ENCODE measurements at regions not wholly inside any gene's neighbourhood (a gene's known extent, or its start where the extent isn't known, plus 50 kb on each side); places are given as distances from the start of the nearest gene placed in this dataset.
A peak's percentile ranks its signal among the peaks of the same experiment; 100 is the strongest.

DNA sequence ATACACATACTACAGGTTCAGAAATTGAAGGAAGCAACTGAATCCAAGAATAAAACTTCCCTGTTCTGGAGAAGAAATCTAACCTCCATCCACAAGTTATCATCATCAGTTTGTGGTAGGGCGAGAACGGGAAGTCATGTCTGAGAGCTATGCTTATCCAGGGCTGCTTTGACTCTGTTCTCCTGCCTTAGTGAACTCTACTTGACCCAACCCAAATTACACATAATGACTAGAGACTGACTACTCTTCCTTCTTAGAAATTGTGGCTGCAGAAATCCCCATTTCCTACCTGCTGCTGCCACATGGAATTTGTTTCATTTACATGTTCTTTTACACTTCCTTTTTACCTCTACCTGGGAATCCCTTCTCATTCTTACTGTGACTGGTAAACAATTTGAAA lies 1102.6 kb upstream of the PIK3C3 start (continued):
- TF ChIP-seq CEBPB (IDR thresholded peaks at IDR 0.05; ENCODE audit: borderline replicate concordance in 1 of 2, low read depth in 2 of 2, low read length in 2 of 2), result no peak
- TF ChIP-seq HDAC6 (IDR thresholded peaks at IDR 0.05; ENCODE audit: unreplicated experiment), result no peak
- TF ChIP-seq HDGF (IDR thresholded peaks at IDR 0.05), result no peak

DNA sequence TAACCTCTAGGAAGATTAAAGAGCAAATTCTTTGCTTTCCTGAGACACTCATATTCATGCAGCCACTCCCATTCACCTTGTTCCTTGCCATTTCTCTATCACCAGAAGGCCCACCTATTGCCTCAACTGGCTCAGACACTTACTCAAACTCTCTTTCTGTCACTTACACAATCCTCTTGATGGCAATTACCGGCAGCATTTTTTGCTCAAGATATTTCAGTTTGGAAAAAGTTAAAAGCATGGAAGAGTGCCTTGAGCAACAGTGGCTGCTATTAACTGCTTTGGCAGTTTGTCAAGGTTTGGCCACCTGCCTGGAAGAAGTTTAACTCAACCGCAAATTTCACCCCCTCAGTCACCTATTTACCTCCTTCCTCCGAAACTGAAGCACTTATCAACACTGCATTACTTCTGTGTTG lies 1104.0 kb upstream of the PIK3C3 start:
- Histone ChIP-seq H3K4me1 (ENCODE audit: control insufficient read depth, insufficient read depth, low read length) (no peaks in the 10 kb centered on the region), H3K9me3 (replicated peaks; ENCODE audit: control insufficient read depth, insufficient read depth, low read length) (no peaks in the 10 kb centered on the region), H3K27me3 (replicated peaks in 1 of 2; ENCODE audit: control insufficient read depth in 2 of 2, insufficient read depth in 2 of 2, low read length in 1 of 2) (no peaks in the 10 kb centered on the region), H2AFZ (ENCODE audit: control insufficient read depth, low read depth, low read length) (no peak overlapping the region), H3K4me2 (ENCODE audit: control insufficient read depth, insufficient read depth) (no peak overlapping the region), H3K9ac (ENCODE audit: control insufficient read depth, insufficient read depth, low read length) (no peak overlapping the region), H3K79me2 (ENCODE audit: control insufficient read depth, insufficient read depth, low read length) (no peaks in the 10 kb centered on the region), H3K36me3 (ENCODE audit: control insufficient read depth in 2 of 2, insufficient read depth in 2 of 2, low read length in 1 of 2) (no peaks in the 10 kb centered on the region), H4K20me1 (ENCODE audit: control insufficient read depth, insufficient read depth) (no peaks in the 10 kb centered on the region), H3K4me3 (no peak overlapping the region), H3K27ac (ENCODE audit: control insufficient read depth, insufficient read depth) (no peak overlapping the region)
- ChIA-PET SMC1A (ENCODE audit: uncharacterized antibody, unreplicated experiment) (interaction anchor here (1.7 kb wide), 1 partner anchor 13 kb away, joined by 4 read pairs; no protein-coding TSS in a partner anchor), POLR2A (no interaction called here), RAD21 (ENCODE audit: unreplicated experiment) (no interaction called here), CTCF (no interaction called here)
- FAIRE-seq, result no peak
- DNase-seq (ENCODE audit: low read depth, low spot score), result no peak
- in situ Hi-C loops (cut with MboI), result no loop called here
- intact Hi-C loops (cut with micrococcal nuclease; ENCODE audit: unreplicated experiment), result no loop called here
- TF ChIP-seq DPF2 (IDR thresholded peaks at IDR 0.05) (0 out of 2 replicates have a peak, but pooled peaks have one; percentile 49), NR2F1 (conservative IDR thresholded peaks at IDR 0.05) (0 out of 2 replicates have a peak, but pooled peaks have one; percentile 22), ZNF207 (IDR thresholded peaks at IDR 0.05; ENCODE audit: borderline replicate concordance) (no peak), MTA2 (IDR thresholded peaks at IDR 0.05; ENCODE audit: low read depth) (peak; percentile 44), KLF5 (IDR thresholded peaks at IDR 0.05; ENCODE audit: partially characterized antibody) (no peak)
- 44% methylated on average over 3 of the region's 3 CpGs for WGBS (ENCODE audit: insufficient coverage, insufficient replicate concordance, low lambda C conversion rate, missing lambda C conversion rate)
- ATAC-seq, result peak; percentile 73
- no TSS peak for BruUV-seq (replicated peaks)

DNA sequence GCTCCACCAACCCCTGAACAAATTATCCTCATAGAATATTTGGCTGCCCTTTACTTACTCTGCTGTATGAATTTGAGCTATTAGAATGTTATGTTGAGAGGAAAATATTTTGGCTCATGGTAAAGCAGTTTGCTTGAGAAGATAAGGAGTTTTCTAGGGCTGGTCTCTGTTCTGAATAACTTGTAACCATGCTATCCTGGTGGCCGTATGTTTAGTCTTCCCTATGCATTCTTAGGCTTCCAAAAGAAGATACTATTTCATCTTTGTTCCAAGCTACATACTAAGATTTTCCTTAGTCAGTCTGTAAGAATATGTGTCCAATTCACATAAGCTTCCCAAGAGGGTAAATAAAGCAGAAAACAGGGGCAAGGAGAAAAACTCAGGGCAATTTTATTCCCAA lies 1105.1 kb upstream of the PIK3C3 start:
- Histone ChIP-seq H3K4me3 (no peak overlapping the region), H3K9me3 (replicated peaks; ENCODE audit: control insufficient read depth, insufficient read depth, low read length) (no peaks in the 10 kb centered on the region), H3K9ac (ENCODE audit: control insufficient read depth, insufficient read depth, low read length) (no peak overlapping the region), H3K27ac (ENCODE audit: control insufficient read depth, insufficient read depth) (no peak overlapping the region), H3K4me1 (ENCODE audit: control insufficient read depth, insufficient read depth, low read length) (no peaks in the 10 kb centered on the region), H3K4me2 (ENCODE audit: control insufficient read depth, insufficient read depth) (no peak overlapping the region), H2AFZ (ENCODE audit: control insufficient read depth, low read depth, low read length) (no peak overlapping the region), H3K36me3 (ENCODE audit: control insufficient read depth in 2 of 2, insufficient read depth in 2 of 2, low read length in 1 of 2) (no peaks in the 10 kb centered on the region), H3K79me2 (ENCODE audit: control insufficient read depth, insufficient read depth, low read length) (no peaks in the 10 kb centered on the region), H4K20me1 (ENCODE audit: control insufficient read depth, insufficient read depth) (no peaks in the 10 kb centered on the region), H3K27me3 (replicated peaks in 1 of 2; ENCODE audit: control insufficient read depth in 2 of 2, insufficient read depth in 2 of 2, low read length in 1 of 2) (no peaks in the 10 kb centered on the region)
- DNase-seq (ENCODE audit: low read depth, low spot score) (no peak), ATAC-seq (no peak), FAIRE-seq (no peak)
- ChIA-PET SMC1A (ENCODE audit: uncharacterized antibody, unreplicated experiment) (interaction anchor here (0.8 to 1.7 kb wide), 3 partner anchors 12 to 179 kb away, joined by 3 to 4 read pairs (median 4); no protein-coding TSS in a partner anchor), RAD21 (ENCODE audit: unreplicated experiment) (no interaction called here), POLR2A (no interaction called here), CTCF (no interaction called here)
- WGBS (ENCODE audit: insufficient coverage, insufficient replicate concordance, low lambda C conversion rate, missing lambda C conversion rate), result 0% methylated on average over 1 of the region's 1 CpG
- intact Hi-C loops (cut with micrococcal nuclease; ENCODE audit: unreplicated experiment), result no loop called here
- no TSS peak for BruUV-seq (replicated peaks)
- in situ Hi-C loops (cut with MboI), result no loop called here
- TF ChIP-seq, protein P1, sequence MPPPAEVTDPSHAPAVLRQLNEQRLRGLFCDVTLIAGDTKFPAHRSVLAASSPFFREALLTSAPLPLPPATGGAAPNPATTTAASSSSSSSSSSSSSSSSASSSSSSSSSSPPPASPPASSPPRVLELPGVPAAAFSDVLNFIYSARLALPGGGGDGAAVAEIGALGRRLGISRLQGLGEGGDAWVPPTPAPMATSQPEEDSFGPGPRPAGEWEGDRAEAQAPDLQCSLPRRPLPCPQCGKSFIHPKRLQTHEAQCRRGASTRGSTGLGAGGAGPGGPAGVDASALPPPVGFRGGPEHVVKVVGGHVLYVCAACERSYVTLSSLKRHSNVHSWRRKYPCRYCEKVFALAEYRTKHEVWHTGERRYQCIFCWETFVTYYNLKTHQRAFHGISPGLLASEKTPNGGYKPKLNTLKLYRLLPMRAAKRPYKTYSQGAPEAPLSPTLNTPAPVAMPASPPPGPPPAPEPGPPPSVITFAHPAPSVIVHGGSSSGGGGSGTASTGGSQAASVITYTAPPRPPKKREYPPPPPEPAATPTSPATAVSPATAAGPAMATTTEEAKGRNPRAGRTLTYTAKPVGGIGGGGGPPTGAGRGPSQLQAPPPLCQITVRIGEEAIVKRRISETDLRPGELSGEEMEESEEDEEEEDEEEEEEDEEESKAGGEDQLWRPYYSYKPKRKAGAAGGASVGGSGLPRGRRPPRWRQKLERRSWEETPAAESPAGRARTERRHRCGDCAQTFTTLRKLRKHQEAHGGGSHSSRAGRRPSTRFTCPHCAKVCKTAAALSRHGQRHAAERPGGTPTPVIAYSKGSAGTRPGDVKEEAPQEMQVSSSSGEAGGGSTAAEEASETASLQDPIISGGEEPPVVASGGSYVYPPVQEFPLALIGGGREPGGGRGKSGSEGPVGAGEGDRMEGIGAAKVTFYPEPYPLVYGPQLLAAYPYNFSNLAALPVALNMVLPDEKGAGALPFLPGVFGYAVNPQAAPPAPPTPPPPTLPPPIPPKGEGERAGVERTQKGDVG (CRISPR knock-in tag; IDR thresholded peaks at IDR 0.05), result no peak
- TF ChIP-seq IKZF2 (IDR thresholded peaks at IDR 0.05), result no peak
- TF ChIP-seq TCF12 (IDR thresholded peaks at IDR 0.05; ENCODE audit: low read depth, low read length), result no peak
- TF ChIP-seq, protein P2, sequence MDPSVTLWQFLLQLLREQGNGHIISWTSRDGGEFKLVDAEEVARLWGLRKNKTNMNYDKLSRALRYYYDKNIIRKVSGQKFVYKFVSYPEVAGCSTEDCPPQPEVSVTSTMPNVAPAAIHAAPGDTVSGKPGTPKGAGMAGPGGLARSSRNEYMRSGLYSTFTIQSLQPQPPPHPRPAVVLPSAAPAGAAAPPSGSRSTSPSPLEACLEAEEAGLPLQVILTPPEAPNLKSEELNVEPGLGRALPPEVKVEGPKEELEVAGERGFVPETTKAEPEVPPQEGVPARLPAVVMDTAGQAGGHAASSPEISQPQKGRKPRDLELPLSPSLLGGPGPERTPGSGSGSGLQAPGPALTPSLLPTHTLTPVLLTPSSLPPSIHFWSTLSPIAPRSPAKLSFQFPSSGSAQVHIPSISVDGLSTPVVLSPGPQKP (IDR thresholded peaks at IDR 0.05; ENCODE audit: low read depth, low read length), result no peak
- no peak for TF ChIP-seq GABPA (IDR thresholded peaks at IDR 0.05; ENCODE audit: low read depth)
- no peak for TF ChIP-seq HDAC6 (IDR thresholded peaks at IDR 0.05; ENCODE audit: unreplicated experiment)
- TF ChIP-seq BMI1 (IDR thresholded peaks at IDR 0.05; ENCODE audit: borderline replicate concordance), result no peak
- TF ChIP-seq CREB1 (IDR thresholded peaks at IDR 0.05; ENCODE audit: low read depth), result no peak

Data from GM12878 (cell line).